H9 (cell line): ENCODE measurements at regions not wholly inside any gene's neighbourhood (a gene's known extent, or its start where the extent isn't known, plus 50 kb on each side); places are given as distances from the start of the nearest gene placed in this dataset.

Experiments used
- DNase-seq: peaks from one replicate; pipeline ENCODE4 v3.0.0-alpha.2; 2017
- H2AFZ ChIP-seq: one replicate; pipeline ENCODE4 v1.6.1; 2013; ENCODE audit warnings: mild to moderate bottlenecking, low read length, control low read depth, moderate library complexity
- H2AK5ac ChIP-seq: 2 replicates; pipeline ENCODE4 v1.6.1; 2013; ENCODE audit warnings: low read length, control low read depth, mixed read lengths; ENCODE audit not compliant: insufficient read length
- H2BK120ac ChIP-seq: one replicate; pipeline ENCODE4 v1.6.1; 2013; ENCODE audit warnings: low read depth, mild to moderate bottlenecking, low read length, control low read depth, inconsistent platforms; ENCODE audit not compliant: poor library complexity, severe bottlenecking
- H2BK12ac ChIP-seq: 2 replicates; pipeline ENCODE4 v1.6.1; 2013; ENCODE audit warnings: low read length, control low read depth, mixed read lengths, low read depth; ENCODE audit not compliant: insufficient read length
- H2BK15ac ChIP-seq: 2 replicates; pipeline ENCODE4 v1.6.1; 2013; ENCODE audit warnings: low read depth, low read length, control low read depth
- H2BK20ac ChIP-seq: one replicate; pipeline ENCODE4 v1.6.1; 2013; ENCODE audit warnings: low read depth, mild to moderate bottlenecking, low read length, control low read depth, inconsistent platforms; ENCODE audit not compliant: poor library complexity, severe bottlenecking
- H2BK5ac ChIP-seq: 2 replicates; pipeline ENCODE4 v1.6.1; 2013; ENCODE audit warnings: low read length, control low read depth, mixed read lengths; ENCODE audit not compliant: insufficient read length
- H3K14ac ChIP-seq: 2 replicates; pipeline ENCODE4 v1.6.1; 2013; ENCODE audit warnings: low read length, control low read depth; ENCODE audit not compliant: insufficient read depth
- H3K18ac ChIP-seq: 2 replicates; pipeline ENCODE4 v1.6.1; 2013; ENCODE audit warnings: low read depth, mild to moderate bottlenecking, mixed read lengths, low read length, control low read depth; ENCODE audit not compliant: insufficient read length
- H3K23ac ChIP-seq: 2 replicates; pipeline ENCODE4 v1.6.1; 2013; ENCODE audit warnings: low read length, control low read depth, mixed read lengths, low read depth; ENCODE audit not compliant: insufficient read length
- H3K23me2 ChIP-seq: 2 replicates; pipeline ENCODE4 v1.6.1; 2013; ENCODE audit warnings: low read depth, mild to moderate bottlenecking, mixed read lengths, low read length, control low read depth; ENCODE audit not compliant: insufficient read length, poor library complexity, severe bottlenecking
- H3K27ac ChIP-seq: 2 replicates; pipeline ENCODE4 v1.5.1; 2013; ENCODE audit warnings: low read length, control low read depth, mixed read lengths, low read depth; ENCODE audit not compliant: insufficient read length
- H3K27me3 ChIP-seq: 2 replicates; pipeline ENCODE4 v1.6.1; 2013; ENCODE audit warnings: low read length, control low read depth, inconsistent platforms; ENCODE audit not compliant: insufficient read depth
- H3K4ac ChIP-seq: 2 replicates; pipeline ENCODE4 v1.6.1; 2013; ENCODE audit warnings: low read depth, mild to moderate bottlenecking, control low read depth, inconsistent platforms, low read length, moderate library complexity
- H3K4me1 ChIP-seq: 2 replicates; pipeline ENCODE4 v1.6.1; 2013; ENCODE audit warnings: low read length, control low read depth, inconsistent platforms; ENCODE audit not compliant: insufficient read depth
- H3K4me2 ChIP-seq: 2 replicates; pipeline ENCODE4 v1.6.1; 2013; ENCODE audit warnings: low read length, control low read depth, mixed read lengths; ENCODE audit not compliant: insufficient read length, insufficient read depth
- H3K56ac ChIP-seq: 2 replicates; pipeline ENCODE4 v1.6.1; 2013; ENCODE audit warnings: low read depth, mild to moderate bottlenecking, mixed read lengths, low read length, control low read depth; ENCODE audit not compliant: insufficient read length
- H3K79me1 ChIP-seq: 2 replicates; pipeline ENCODE4 v1.6.1; 2013; ENCODE audit warnings: low read depth, mild to moderate bottlenecking, moderate library complexity, low read length, control low read depth, inconsistent platforms; ENCODE audit not compliant: insufficient read depth, poor library complexity, severe bottlenecking
- H3K79me2 ChIP-seq: 2 replicates; pipeline ENCODE4 v1.6.1; 2013; ENCODE audit warnings: low read length, control low read depth, inconsistent platforms; ENCODE audit not compliant: insufficient read depth
- H3K9ac ChIP-seq: 2 replicates; pipeline ENCODE4 v1.6.1; 2013; ENCODE audit warnings: low read length, control low read depth, mixed read lengths; ENCODE audit not compliant: insufficient read length; ENCODE audit errors: extremely low read depth
- H3K9me3 ChIP-seq: one replicate; pipeline ENCODE4 v1.6.1; 2013; ENCODE audit warnings: low read depth, low read length, inconsistent platforms; ENCODE audit not compliant: control insufficient read depth
- H3T11ph ChIP-seq: one replicate; pipeline ENCODE4 v1.6.1; 2013; ENCODE audit warnings: mild to moderate bottlenecking, low read length, control low read depth, inconsistent platforms
- H4K20me1 ChIP-seq: one replicate; pipeline ENCODE4 v1.6.1; 2013; ENCODE audit not compliant: control insufficient read depth, insufficient read length, insufficient read depth
- H4K5ac ChIP-seq: 2 replicates; pipeline ENCODE4 v1.6.1; 2013; ENCODE audit warnings: low read depth, mild to moderate bottlenecking, mixed read lengths, low read length, control low read depth; ENCODE audit not compliant: insufficient read length
- H4K8ac ChIP-seq: replicated peaks from 2 replicates; pipeline ENCODE4 v1.6.1; 2013; ENCODE audit warnings: low read length, control low read depth, mixed read lengths, low read depth; ENCODE audit not compliant: insufficient read length
- H4K91ac ChIP-seq: 2 replicates; pipeline ENCODE4 v1.6.1; 2013; ENCODE audit warnings: low read depth, mild to moderate bottlenecking, moderate library complexity, mixed read lengths, low read length, control low read depth; ENCODE audit not compliant: insufficient read length
- H3K27ac Mint-ChIP-seq, 3 experiments: 2 replicates in 2 of 3; 3 replicates in 1 of 3; pipeline ENCODE4 v1.8.0; 2020 to 2021; ENCODE audit warnings: mixed read lengths in 3 of 3, mild to moderate bottlenecking in 1 of 3, moderate library complexity in 1 of 3
- H3K27me3 Mint-ChIP-seq: 2 replicates; pipeline ENCODE4 v1.8.0; 2021; ENCODE audit warnings: low read depth, mild to moderate bottlenecking, moderate library complexity, mixed read lengths
- H3K36me3 Mint-ChIP-seq, 3 experiments: 2 replicates in 2 of 3; 3 replicates in 1 of 3; pipeline ENCODE4 v1.8.0; 2020 to 2021; ENCODE audit warnings: low read depth in 3 of 3, mixed read lengths in 3 of 3; ENCODE audit not compliant: insufficient read depth in 1 of 3
- H3K4me1 Mint-ChIP-seq, 2 experiments: 2 replicates each; pipeline ENCODE4 v1.8.0; 2020; ENCODE audit warnings: mixed read lengths in 2 of 2
- H3K4me3 Mint-ChIP-seq, 2 experiments: 2 replicates in 1 of 2; 3 replicates in 1 of 2; pipeline ENCODE4 v1.8.0; 2020 to 2021; ENCODE audit warnings: mild to moderate bottlenecking in 2 of 2, mixed read lengths in 2 of 2, moderate library complexity in 1 of 2
- H3K9me3 Mint-ChIP-seq, 2 experiments: 2 replicates in 1 of 2; 3 replicates in 1 of 2; pipeline ENCODE4 v1.8.0; 2020; ENCODE audit warnings: mild to moderate bottlenecking in 2 of 2, mixed read lengths in 2 of 2, moderate library complexity in 1 of 2
- CTCF ChIP-seq: fragments of 200-600 bp; sonication (generic); conservative IDR thresholded peaks from 3 replicates; pipeline ENCODE4 v1.8.0; 2021; ENCODE audit warnings: antibody characterized with exemption, mild to moderate bottlenecking

GRCh38 chr11:26045082-26045481, 286.8 kb upstream of the ANO3 start:
- H3K56ac ChIP-seq = no peak overlapping the region
- H3K4me1 ChIP-seq = no peaks in the 10 kb centered on the region
- Mint-ChIP-seq H3K36me3 (no peaks in the 10 kb centered on the region), H3K27me3 (no peaks in the 10 kb centered on the region), H3K27ac (no peak overlapping the region), H3K4me1 (no peaks in the 10 kb centered on the region), H3K9me3 (no peaks in the 10 kb centered on the region), H3K4me3 (no peak overlapping the region)
- no peak overlapping the region for H2BK5ac ChIP-seq
- H2BK120ac ChIP-seq = no peak overlapping the region
- H3K23ac ChIP-seq = no peak overlapping the region
- no peaks in the 10 kb centered on the region for H3K23me2 ChIP-seq
- no peak for DNase-seq
- no peak overlapping the region for H4K91ac ChIP-seq
- H3K27ac ChIP-seq = no peak overlapping the region
- H2AFZ ChIP-seq = no peak overlapping the region
- no peak overlapping the region for H3K9ac ChIP-seq
- TF ChIP-seq CTCF = no peak
- no peak overlapping the region for H3K14ac ChIP-seq
- no peak overlapping the region for H3K18ac ChIP-seq
- no peaks in the 10 kb centered on the region for H3K9me3 ChIP-seq
- H3T11ph ChIP-seq = no peak overlapping the region
- no peaks in the 10 kb centered on the region for H3K79me2 ChIP-seq
- no peak overlapping the region for H2BK15ac ChIP-seq
- H4K5ac ChIP-seq = no peak overlapping the region
- H4K8ac ChIP-seq = no peak overlapping the region
- no peak overlapping the region for H2BK12ac ChIP-seq
- H2BK20ac ChIP-seq = no peak overlapping the region
- H3K27me3 ChIP-seq = no peaks in the 10 kb centered on the region
- H3K79me1 ChIP-seq = no peaks in the 10 kb centered on the region
- no peak overlapping the region for H3K4me2 ChIP-seq
- no peaks in the 10 kb centered on the region for H4K20me1 ChIP-seq
- H2AK5ac ChIP-seq = no peak overlapping the region
- H3K4ac ChIP-seq = no peak overlapping the region
